T-helper 1 cell (primary cell): ENCODE measurements at regions not wholly inside any gene's neighbourhood (a gene's known extent, or its start where the extent isn't known, plus 50 kb on each side); places are given as distances from the start of the nearest gene placed in this dataset.

ENCODE experiments used
- DNase-seq, 5 donors: peaks; one replicate each; pipeline ENCODE4 v3.0.0-alpha.2; 2012 to 2020

- DNase-seq = no peak
Measured at GRCh38 chr1:187326557-187326956, 497.8 kb downstream of the PLA2G4A start.

- peak in 1 of 5 donors; percentile 9 for DNase-seq
Measured at GRCh38 chr1:187336441-187337168, 507.9 kb downstream of the PLA2G4A start.

GRCh38 chr1:187338762-187339412, 510.1 kb downstream of the PLA2G4A start:
- DNase-seq = no peak

- no peak for DNase-seq
Measured at GRCh38 chr1:187342495-187342894, 513.7 kb downstream of the PLA2G4A start.

- DNase-seq = no peak
Measured at GRCh38 chr1:187374082-187374481, 545.3 kb downstream of the PLA2G4A start.

GRCh38 chr1:187374742-187375141, 546.0 kb downstream of the PLA2G4A start:
- DNase-seq = no peak

DNA sequence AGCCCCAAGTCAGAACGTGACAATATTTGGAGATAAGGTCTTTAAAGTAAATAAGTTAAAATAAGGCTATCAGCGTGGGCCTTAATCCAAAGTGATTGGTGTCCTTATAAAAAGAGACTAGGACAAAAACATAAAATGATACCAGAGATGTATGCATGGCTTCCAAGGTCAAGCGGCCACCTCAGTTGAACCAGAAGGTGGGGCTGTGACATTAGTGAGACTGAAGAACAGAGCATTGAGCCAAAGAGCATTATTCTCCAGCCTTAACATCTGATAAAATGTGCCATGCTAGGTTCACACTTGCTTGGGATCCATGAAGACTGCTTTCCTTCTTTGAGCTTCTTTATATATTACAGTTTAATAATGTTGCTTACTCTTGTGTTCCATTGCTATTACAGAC, 554.6 kb downstream of the PLA2G4A start:
- no peak for DNase-seq

DNA sequence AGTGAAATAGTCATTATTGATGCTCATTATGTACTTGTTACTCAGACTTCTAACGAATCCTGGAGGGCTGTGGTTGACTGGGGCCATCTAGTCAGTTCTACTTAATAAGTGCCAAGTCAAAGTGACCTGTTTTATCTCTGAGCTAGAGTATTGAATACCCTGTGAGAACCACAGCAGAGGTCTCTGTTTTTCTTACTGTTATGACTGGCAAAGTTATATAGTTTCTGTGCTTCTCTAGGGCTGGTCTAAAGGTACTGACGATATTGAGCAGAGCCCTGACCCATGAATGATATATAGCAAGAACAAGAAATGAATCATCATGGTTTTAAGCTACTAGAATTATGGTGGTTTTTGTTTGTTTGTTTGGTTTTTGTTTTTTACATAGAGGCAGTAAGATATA, 555.8 kb downstream of the PLA2G4A start:
- DNase-seq = peak in 1 of 5 donors; percentile 46

DNA sequence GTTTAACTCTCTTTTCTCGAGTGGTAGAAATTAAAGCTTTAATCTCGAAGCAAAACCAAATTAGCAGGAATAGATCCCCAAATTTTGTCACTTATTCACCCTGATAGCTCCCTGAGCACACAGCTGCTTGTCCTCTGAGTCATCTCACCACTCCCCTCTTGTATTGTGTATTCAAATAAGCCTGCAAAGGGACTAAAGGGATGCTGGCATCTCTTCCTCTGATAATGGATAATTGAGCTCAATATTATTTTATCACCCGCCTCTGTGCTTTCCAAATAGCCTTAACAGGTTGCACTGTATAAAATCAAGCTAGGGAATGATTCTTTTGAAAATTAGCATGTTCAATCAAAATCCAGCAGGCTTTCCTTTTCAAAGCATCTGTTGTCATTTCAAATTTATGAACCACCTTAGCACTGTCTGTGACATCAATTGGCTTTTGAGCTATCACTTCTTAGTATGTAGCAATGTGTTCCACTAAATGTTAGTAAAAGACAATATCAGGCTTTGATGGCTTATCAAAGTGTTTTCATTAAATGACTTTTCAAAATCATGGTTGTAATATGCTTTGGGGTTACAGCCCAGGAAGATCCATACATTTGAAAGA, 561.6 kb downstream of the PLA2G4A start:
- DNase-seq = no peak

DNA sequence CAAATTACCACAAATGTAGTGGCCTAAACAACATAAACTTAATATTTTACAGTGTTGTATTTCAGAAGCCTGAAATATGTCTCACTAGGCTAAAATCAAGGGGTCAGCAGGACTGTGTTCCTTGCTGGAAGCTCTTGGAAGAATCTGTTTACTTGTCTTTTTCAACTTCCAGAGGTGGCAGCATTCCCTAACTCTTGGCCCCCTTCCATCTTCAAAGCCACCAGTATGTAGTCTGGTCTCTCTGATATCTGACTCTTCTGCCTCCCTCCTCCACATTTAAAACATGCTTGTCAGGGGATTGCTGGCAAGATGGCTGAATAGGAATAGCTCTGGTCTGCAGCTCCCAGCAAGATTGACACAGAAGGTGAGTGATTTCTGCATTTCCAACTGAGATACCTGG, 567.5 kb downstream of the PLA2G4A start:
- DNase-seq = no peak

DNA sequence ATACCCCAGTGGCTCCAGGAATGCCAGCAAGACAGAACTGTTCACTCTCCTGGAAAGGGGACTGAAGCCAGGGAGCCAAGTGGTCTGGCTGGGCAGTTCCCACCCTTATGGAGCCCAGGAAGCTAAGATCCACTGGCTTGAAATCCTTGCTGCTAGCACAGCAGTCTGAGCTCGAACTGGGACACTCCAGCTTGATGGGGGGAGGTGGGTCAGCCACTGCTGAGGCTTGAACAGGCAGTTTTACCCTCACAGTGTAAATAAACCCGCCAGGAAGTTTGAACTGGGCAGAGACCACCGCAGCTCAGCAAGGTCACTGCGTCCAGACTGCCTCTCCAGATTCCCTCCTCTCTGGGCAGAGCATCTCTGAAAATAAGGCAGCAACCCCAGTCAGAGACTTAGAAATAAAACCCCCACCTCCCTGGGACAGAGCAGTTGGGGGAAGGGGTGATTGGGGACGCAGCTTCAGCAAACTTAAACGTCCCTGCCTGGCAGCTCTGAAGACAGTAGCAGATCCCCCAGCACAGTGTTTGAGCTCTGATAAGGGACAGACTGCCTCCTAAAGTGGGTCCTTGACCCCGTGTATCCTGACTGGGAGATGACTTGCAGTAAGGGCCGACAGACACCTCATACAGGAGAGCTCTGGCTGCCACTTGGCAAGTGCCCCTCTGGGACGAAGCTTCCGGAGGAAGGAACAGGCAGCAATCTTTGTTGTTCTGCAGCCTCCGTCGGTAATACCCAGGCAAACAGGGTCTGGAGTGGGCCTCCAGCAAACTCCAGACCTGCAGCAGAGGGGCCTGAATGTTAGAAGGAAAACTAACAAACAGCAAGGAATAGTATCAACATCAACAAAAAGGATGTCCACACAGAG, 568.4 kb downstream of the PLA2G4A start:
- DNase-seq = no peak

DNA sequence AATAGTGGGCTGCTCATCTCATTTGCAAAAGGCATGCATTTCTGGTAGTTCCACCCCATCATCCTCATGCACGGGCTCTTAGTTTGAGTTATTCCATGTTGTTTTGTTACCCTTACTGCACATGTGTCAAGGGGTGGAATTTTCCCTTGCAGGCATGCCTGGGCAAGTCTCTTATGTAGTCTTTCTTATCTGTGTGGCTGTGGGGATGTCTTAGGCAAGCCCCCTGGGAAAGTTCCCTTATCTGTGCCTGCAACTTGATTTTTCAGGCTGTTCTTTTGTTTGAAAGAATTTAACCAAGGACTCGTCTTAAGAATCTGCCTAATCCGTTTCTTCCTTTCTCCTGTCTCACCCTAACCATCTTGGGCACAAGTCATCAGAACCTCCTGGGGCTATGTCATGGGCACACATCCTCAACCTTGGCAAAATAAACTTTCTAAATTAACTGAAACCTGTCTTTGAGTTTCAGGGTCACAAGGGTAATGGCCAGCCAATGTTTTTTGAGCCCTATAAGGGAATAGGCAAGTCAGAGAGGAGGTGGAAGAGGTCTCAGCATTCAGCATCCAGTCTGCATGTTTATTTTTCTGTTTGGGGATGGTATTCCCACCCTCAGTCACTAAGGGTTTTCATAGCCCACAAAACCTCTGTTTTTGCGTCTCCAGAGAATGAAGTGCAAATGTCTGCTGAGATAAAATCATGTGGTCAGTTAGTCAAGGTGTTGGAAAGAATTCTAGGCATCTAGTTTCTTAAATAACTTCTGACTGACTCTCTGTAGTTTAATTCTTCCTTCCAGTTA, 579.7 kb downstream of the PLA2G4A start:
- no peak for DNase-seq

- DNase-seq = no peak
Measured at GRCh38 chr1:187409341-187409740, 580.6 kb downstream of the PLA2G4A start.

- no peak for DNase-seq
Measured at GRCh38 chr1:187411118-187411517, 582.4 kb downstream of the PLA2G4A start.

- DNase-seq = no peak
Measured at GRCh38 chr1:187413405-187414169, 584.8 kb downstream of the PLA2G4A start.

DNA sequence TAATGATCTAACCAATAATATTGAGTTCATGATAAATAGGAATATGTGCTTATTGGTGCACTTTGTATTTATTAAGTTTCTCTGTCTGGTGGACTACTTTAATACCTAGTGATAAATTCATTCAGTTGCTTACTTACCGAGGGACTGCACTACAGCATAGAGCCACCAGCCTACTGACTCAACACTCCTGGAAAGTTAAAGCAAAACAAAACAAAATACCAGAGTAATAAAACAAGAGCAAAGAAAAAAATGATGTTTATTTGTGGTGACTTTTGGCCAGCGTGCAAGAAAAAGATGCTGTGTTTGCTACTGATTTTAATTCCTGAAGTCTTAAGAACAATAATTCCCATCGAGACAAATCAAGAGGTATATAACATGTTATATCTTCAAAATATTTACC, 586.3 kb downstream of the PLA2G4A start:
- DNase-seq = no peak

DNA sequence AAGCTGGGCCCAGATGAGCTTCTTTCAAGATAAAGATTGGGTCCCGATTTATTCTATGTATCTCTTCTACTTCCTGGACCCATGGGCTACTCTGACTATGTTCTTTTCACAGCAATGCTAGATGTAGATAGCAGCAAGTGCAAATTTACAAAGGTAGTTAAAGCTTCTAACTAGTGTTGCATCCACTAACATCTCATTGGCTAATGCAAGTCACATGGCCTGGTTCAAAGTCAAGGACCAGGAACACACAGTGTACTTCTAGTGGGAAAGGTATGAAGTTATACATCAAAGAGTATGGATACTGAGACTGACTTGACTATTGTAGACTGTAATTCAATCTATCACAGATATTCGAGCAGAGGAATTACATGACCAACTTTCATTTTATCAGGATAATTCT, 588.8 kb downstream of the PLA2G4A start:
- DNase-seq = no peak

GRCh38 chr1:187433598-187433997, 604.8 kb downstream of the PLA2G4A start:
- DNase-seq = no peak

DNA sequence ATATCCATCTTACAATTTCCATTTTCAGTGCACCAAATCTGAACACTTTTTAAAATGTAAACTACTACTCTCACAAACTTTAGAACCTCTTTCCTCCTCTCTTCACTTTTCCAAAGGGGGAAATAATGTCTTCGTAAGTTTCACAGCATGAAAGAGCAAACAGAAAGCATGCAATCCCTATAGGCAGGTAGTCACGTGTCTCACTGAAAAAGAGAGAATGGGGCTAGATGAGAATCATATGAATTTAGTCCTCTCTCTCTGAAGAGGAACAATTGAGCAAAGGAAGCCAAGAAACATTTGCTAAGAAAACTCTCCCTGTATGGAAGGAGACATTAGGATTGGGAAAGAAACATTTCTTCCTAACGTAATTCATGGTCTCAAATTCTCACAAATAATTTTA, 613.9 kb downstream of the PLA2G4A start:
- DNase-seq = no peak

- DNase-seq = no peak
Measured at GRCh38 chr1:187443939-187444338, 615.2 kb downstream of the PLA2G4A start.

DNA sequence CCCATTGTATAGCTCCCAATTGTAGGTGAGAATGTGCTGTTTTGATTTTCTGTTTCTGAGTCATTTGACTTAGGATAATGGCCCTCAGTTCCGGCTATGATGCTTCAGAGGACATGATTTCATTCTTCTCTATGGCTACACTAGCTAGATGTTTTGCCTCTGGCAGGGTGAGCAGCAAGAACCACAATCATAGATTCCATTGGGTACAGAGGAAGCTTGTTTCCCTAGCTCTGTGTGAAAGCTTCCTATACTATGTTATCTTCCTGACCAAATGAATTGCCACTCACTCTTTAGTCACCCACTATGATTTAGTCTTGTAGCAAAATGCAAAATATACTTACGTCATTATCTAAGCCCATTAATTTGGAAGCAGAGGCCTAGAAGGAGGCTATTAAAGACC, 616.3 kb downstream of the PLA2G4A start:
- no peak for DNase-seq

DNA sequence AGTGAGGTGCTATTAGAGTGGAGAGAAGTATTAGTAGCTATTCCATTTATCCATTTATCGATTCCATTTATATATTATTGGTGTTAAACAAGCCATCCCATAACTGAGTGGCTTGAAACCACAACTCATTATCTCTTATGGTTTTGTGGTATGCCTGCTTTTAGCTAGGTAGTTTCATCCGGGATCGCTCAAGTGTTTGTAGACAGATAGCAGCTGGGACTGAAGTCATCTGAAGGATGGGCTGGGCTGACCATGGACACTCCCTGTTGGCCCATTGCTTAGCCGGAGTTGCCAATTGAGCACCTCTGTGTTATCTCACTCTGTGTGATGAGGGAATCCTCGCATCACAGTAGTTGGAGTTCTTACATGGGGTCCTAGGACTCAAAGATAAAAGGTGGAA, 622.5 kb downstream of the PLA2G4A start:
- no peak for DNase-seq
